G401.6 (cell line): ENCODE measurements at regions not wholly inside any gene's neighbourhood (a gene's known extent, or its start where the extent isn't known, plus 50 kb on each side); places are given as distances from the start of the nearest gene placed in this dataset.
"Not testable (repeated sequence)": the region's sequence is repeated elsewhere in the genome, so short reads cannot be mapped to it uniquely, and the experiment has no call there.

Source experiments
- FAIRE-seq: peaks from 2 replicates; lab custom pipeline; 2012; peaks lifted over from hg19 to GRCh38; lab: Jason Lieb, UNC

GRCh38 chr21:28172376-28172775, 820.3 kb downstream of the LTN1 start:
- FAIRE-seq, result no peak

GRCh38 chr21:28167366-28167765, 825.3 kb downstream of the LTN1 start:
- no peak for FAIRE-seq

GRCh38 chr21:28164519-28164918, 828.2 kb downstream of the LTN1 start:
- FAIRE-seq, result not testable (repeated sequence)

GRCh38 chr21:28162052-28162451, 830.6 kb downstream of the LTN1 start:
- not testable (repeated sequence) for FAIRE-seq

- FAIRE-seq, result no peak
Measured at GRCh38 chr21:28160378-28160777, 832.3 kb downstream of the LTN1 start.

- no peak for FAIRE-seq
Measured at GRCh38 chr21:28159396-28159795, 833.3 kb downstream of the LTN1 start.

GRCh38 chr21:28156590-28156989, 836.1 kb downstream of the LTN1 start:
- no peak for FAIRE-seq

GRCh38 chr21:28154121-28154520, 838.6 kb downstream of the LTN1 start:
- FAIRE-seq, result no peak

GRCh38 chr21:28152732-28153131, 839.9 kb downstream of the LTN1 start:
- FAIRE-seq, result no peak

GRCh38 chr21:28151758-28152157, 840.9 kb downstream of the LTN1 start:
- peak; percentile 17 for FAIRE-seq

- no peak for FAIRE-seq
Measured at GRCh38 chr21:28150778-28151177, 841.9 kb downstream of the LTN1 start.

GRCh38 chr21:28148400-28149064, 844.1 kb downstream of the LTN1 start:
- FAIRE-seq, result no peak

GRCh38 chr21:28144653-28145052, 848.0 kb downstream of the LTN1 start:
- no peak for FAIRE-seq

- no peak for FAIRE-seq
Measured at GRCh38 chr21:28144089-28144488, 848.6 kb downstream of the LTN1 start.

GRCh38 chr21:28142697-28143096, 850.0 kb downstream of the LTN1 start:
- no peak for FAIRE-seq

GRCh38 chr21:28138272-28138671, 854.4 kb downstream of the LTN1 start:
- FAIRE-seq, result no peak

GRCh38 chr21:28136656-28137255, 855.9 kb downstream of the LTN1 start:
- no peak for FAIRE-seq

- FAIRE-seq, result no peak
Measured at GRCh38 chr21:28135646-28136045, 857.0 kb downstream of the LTN1 start.

- FAIRE-seq, result no peak
Measured at GRCh38 chr21:28133116-28133515, 859.6 kb downstream of the LTN1 start.

- no peak for FAIRE-seq
Measured at GRCh38 chr21:28132713-28133112, 860.0 kb downstream of the LTN1 start.

GRCh38 chr21:28127175-28127785, 865.4 kb downstream of the LTN1 start:
- no peak for FAIRE-seq

- no peak for FAIRE-seq
Measured at GRCh38 chr21:28126521-28127174, 866.0 kb downstream of the LTN1 start.

- peak; percentile 44 for FAIRE-seq
Measured at GRCh38 chr21:28124541-28124940, 868.1 kb downstream of the LTN1 start.
